Activated CD4-positive, alpha-beta T cell treated with anti-CD3 and anti-CD28 coated beads, Interleukin-2, amount 10 ng/mL, durations not matched to agents 24 days and 14 days (primary cell): ENCODE measurements at regions not wholly inside any gene's neighbourhood (a gene's known extent, or its start where the extent isn't known, plus 50 kb on each side); places are given as distances from the start of the nearest gene placed in this dataset.

Experiments used
- DNase-seq: peaks from one replicate; pipeline ENCODE4 v3.0.0; 2022
- H3K27ac Mint-ChIP-seq: one replicate; pipeline ENCODE4 v1.8.0; 2022; ENCODE audit warnings: mild to moderate bottlenecking, mixed read lengths
- H3K27me3 Mint-ChIP-seq: one replicate; pipeline ENCODE4 v1.8.0; 2022; ENCODE audit warnings: mixed read lengths
- H3K36me3 Mint-ChIP-seq: one replicate; pipeline ENCODE4 v1.8.0; 2022; ENCODE audit warnings: low read depth, mild to moderate bottlenecking, mixed read lengths
- H3K4me1 Mint-ChIP-seq: one replicate; pipeline ENCODE4 v1.8.0; 2021; ENCODE audit warnings: mixed read lengths
- H3K4me3 Mint-ChIP-seq: one replicate; pipeline ENCODE4 v1.8.0; 2022; ENCODE audit warnings: mild to moderate bottlenecking, moderate library complexity, mixed read lengths
- H3K9me3 Mint-ChIP-seq: one replicate; pipeline ENCODE4 v1.8.0; 2021; ENCODE audit warnings: mixed read lengths
- intact Hi-C: fragments of 100-400 bp; cut with micrococcal nuclease; formaldehyde crosslinking; loops from one replicate; pipeline ENCODE4 v1.15.1; 2023

- intact Hi-C loops = no loop called here
- no peaks in the 10 kb centered on the region for H3K9me3 Mint-ChIP-seq
- no peak overlapping the region for H3K4me3 Mint-ChIP-seq
- no peaks in the 10 kb centered on the region for H3K27me3 Mint-ChIP-seq
- H3K36me3 Mint-ChIP-seq = no peaks in the 10 kb centered on the region
- DNase-seq = no peak
- no peaks in the 10 kb centered on the region for H3K4me1 Mint-ChIP-seq
- H3K27ac Mint-ChIP-seq = no peak overlapping the region
These were observed 236.8 kb upstream of the FAM98A start for GRCh38 chr2:33835911-33836310.

- Mint-ChIP-seq H3K4me3 (no peak overlapping the region), H3K4me1 (no peaks in the 10 kb centered on the region), H3K9me3 (peaks cover 7% of the 10 kb centered on the region), H3K27me3 (no peaks in the 10 kb centered on the region), H3K27ac (no peak overlapping the region), H3K36me3 (no peaks in the 10 kb centered on the region)
- DNase-seq = no peak
- intact Hi-C loops = no loop called here
These were observed 223.9 kb upstream of the FAM98A start for GRCh38 chr2:33822964-33823363.

DNA sequence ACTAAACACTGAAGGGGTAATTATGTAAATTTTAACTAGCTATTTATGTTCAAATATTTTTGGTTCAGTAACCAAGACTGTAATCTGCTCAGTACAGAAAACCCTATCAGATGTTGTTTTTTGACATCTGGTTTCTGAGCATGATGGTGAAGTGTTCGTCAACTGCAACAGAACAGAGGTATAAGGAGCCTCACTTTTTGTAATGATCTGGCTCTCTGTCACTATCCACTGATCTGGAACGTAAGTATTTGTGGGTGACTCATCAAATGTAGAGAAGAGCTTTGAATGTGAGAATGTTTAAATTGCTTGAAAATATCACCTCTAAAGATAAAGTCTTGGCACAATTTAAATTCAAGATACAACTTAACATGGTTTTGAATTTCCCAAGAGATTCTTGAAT lies 213.6 kb upstream of the FAM98A start:
- Mint-ChIP-seq H3K4me1 (no peaks in the 10 kb centered on the region), H3K36me3 (no peaks in the 10 kb centered on the region), H3K4me3 (no peak overlapping the region), H3K27ac (no peak overlapping the region), H3K27me3 (no peaks in the 10 kb centered on the region), H3K9me3 (no peaks in the 10 kb centered on the region)
- DNase-seq = no peak
- intact Hi-C loops = no loop called here

- Mint-ChIP-seq H3K36me3 (no peaks in the 10 kb centered on the region), H3K27ac (no peak overlapping the region), H3K4me1 (no peaks in the 10 kb centered on the region), H3K9me3 (no peaks in the 10 kb centered on the region), H3K4me3 (no peak overlapping the region), H3K27me3 (no peaks in the 10 kb centered on the region)
- intact Hi-C loops = no loop called here
- DNase-seq = no peak
These were observed 211.1 kb upstream of the FAM98A start for GRCh38 chr2:33810046-33810835.

GRCh38 chr2:33806041-33806440 lies 206.9 kb upstream of the FAM98A start:
- DNase-seq = no peak
- H3K4me1 Mint-ChIP-seq = no peaks in the 10 kb centered on the region
- H3K4me3 Mint-ChIP-seq = no peak overlapping the region
- H3K9me3 Mint-ChIP-seq = no peaks in the 10 kb centered on the region
- no peaks in the 10 kb centered on the region for H3K27me3 Mint-ChIP-seq
- no peaks in the 10 kb centered on the region for H3K36me3 Mint-ChIP-seq
- intact Hi-C loops = no loop called here
- no peak overlapping the region for H3K27ac Mint-ChIP-seq

GRCh38 chr2:33804155-33804554 lies 205.1 kb upstream of the FAM98A start:
- Mint-ChIP-seq H3K4me3 (no peak overlapping the region), H3K27ac (no peak overlapping the region), H3K36me3 (no peaks in the 10 kb centered on the region), H3K4me1 (no peaks in the 10 kb centered on the region), H3K9me3 (no peaks in the 10 kb centered on the region), H3K27me3 (no peaks in the 10 kb centered on the region)
- intact Hi-C loops = no loop called here
- no peak for DNase-seq

DNA sequence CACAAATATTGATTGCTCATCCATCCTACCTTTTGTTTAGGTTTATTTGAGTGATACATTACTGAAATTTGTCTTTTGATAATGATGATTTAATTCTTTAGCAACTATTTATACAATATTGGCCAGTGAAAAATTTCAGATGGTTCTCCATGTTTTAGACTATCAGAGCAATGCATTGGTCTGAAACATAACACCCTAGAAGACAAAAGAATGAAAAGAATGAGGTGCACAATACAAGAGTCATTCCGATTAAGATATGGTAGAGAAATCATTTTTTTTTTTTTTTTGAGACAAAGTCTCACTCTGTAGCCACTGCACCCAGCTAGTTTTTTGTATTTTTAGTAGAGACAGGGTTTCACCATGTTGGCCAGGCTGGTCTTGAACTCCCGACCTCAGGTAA lies 197.4 kb upstream of the FAM98A start:
- peaks cover 3% of the 10 kb centered on the region for H3K9me3 Mint-ChIP-seq
- DNase-seq = no peak
- H3K27ac Mint-ChIP-seq = no peak overlapping the region
- no peaks in the 10 kb centered on the region for H3K4me1 Mint-ChIP-seq
- intact Hi-C loops = no loop called here
- H3K36me3 Mint-ChIP-seq = no peaks in the 10 kb centered on the region
- no peaks in the 10 kb centered on the region for H3K27me3 Mint-ChIP-seq
- H3K4me3 Mint-ChIP-seq = no peak overlapping the region

GRCh38 chr2:33791625-33792024 lies 192.5 kb upstream of the FAM98A start:
- intact Hi-C loops = no loop called here
- Mint-ChIP-seq H3K4me3 (no peak overlapping the region), H3K27me3 (no peaks in the 10 kb centered on the region), H3K4me1 (no peaks in the 10 kb centered on the region), H3K9me3 (peaks cover 3% of the 10 kb centered on the region), H3K27ac (no peak overlapping the region), H3K36me3 (no peaks in the 10 kb centered on the region)
- DNase-seq = no peak

DNA sequence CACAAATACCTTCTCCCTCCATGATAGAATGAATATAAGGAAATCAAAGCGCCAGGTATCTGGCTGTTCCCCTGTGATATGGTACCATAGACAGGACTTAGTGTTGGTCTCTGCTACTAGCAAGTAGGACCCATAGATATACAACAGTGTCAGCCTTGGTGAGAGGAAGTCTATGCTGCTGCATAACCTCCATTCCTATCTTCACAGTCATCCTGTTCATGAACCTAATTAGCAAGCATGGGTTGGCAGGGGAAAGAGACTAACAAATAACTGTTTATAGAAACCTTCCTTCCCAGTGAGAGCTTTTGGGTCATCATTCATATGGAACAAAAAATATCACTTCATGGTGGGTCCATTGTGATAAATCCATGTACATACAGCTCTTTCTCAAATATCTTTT lies 188.9 kb upstream of the FAM98A start:
- intact Hi-C loops = no loop called here
- Mint-ChIP-seq H3K4me3 (no peak overlapping the region), H3K27ac (no peak overlapping the region), H3K4me1 (no peaks in the 10 kb centered on the region), H3K36me3 (no peaks in the 10 kb centered on the region), H3K27me3 (no peaks in the 10 kb centered on the region), H3K9me3 (peaks cover 3% of the 10 kb centered on the region)
- no peak for DNase-seq

- no peak overlapping the region for H3K27ac Mint-ChIP-seq
- no peaks in the 10 kb centered on the region for H3K36me3 Mint-ChIP-seq
- H3K27me3 Mint-ChIP-seq = no peaks in the 10 kb centered on the region
- H3K4me3 Mint-ChIP-seq = no peak overlapping the region
- no peaks in the 10 kb centered on the region for H3K4me1 Mint-ChIP-seq
- intact Hi-C loops = no loop called here
- no peaks in the 10 kb centered on the region for H3K9me3 Mint-ChIP-seq
- no peak for DNase-seq
These were observed 187.8 kb upstream of the FAM98A start for GRCh38 chr2:33786881-33787280.

GRCh38 chr2:33785201-33786106 lies 186.4 kb upstream of the FAM98A start:
- intact Hi-C loops = no loop called here
- Mint-ChIP-seq H3K9me3 (no peaks in the 10 kb centered on the region), H3K4me3 (no peak overlapping the region), H3K27me3 (no peaks in the 10 kb centered on the region), H3K27ac (no peak overlapping the region), H3K36me3 (no peaks in the 10 kb centered on the region), H3K4me1 (no peaks in the 10 kb centered on the region)
- no peak for DNase-seq

DNA sequence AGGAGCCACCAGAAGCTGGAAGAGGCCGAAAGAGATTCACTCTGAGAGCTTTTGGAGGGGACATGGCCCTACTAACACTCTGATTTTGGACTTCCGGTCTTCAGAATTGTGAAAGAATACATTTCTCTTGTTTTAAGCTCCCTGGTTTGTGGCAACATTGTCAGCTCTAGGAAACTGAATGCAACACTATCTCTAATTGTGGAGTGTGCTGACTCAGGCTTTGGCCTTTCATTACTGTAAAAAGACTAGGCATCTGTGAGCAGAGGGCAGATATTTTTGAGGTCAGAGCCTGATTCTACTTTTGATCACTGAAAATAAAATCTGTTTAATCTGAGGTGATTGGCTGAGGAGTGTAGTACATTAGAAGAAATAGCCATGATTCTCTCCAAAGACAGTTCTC lies 185.4 kb upstream of the FAM98A start:
- intact Hi-C loops = no loop called here
- Mint-ChIP-seq H3K9me3 (no peaks in the 10 kb centered on the region), H3K27me3 (no peaks in the 10 kb centered on the region), H3K4me1 (no peaks in the 10 kb centered on the region), H3K36me3 (no peaks in the 10 kb centered on the region), H3K4me3 (no peak overlapping the region), H3K27ac (no peak overlapping the region)
- no peak for DNase-seq

GRCh38 chr2:33782395-33783230 lies 183.5 kb upstream of the FAM98A start:
- no peak for DNase-seq
- Mint-ChIP-seq H3K9me3 (no peaks in the 10 kb centered on the region), H3K4me3 (no peak overlapping the region), H3K4me1 (no peaks in the 10 kb centered on the region), H3K27ac (no peak overlapping the region), H3K36me3 (no peaks in the 10 kb centered on the region), H3K27me3 (no peaks in the 10 kb centered on the region)
- intact Hi-C loops = no loop called here

GRCh38 chr2:33777786-33778185 lies 178.7 kb upstream of the FAM98A start:
- H3K27ac Mint-ChIP-seq = no peak overlapping the region
- intact Hi-C loops = no loop called here
- DNase-seq = no peak
- H3K4me1 Mint-ChIP-seq = no peaks in the 10 kb centered on the region
- no peaks in the 10 kb centered on the region for H3K9me3 Mint-ChIP-seq
- H3K4me3 Mint-ChIP-seq = no peak overlapping the region
- no peaks in the 10 kb centered on the region for H3K27me3 Mint-ChIP-seq
- no peaks in the 10 kb centered on the region for H3K36me3 Mint-ChIP-seq
